Amygdala (tissue), 56 donors: ENCODE measurements at regions not wholly inside any gene's neighbourhood (a gene's known extent, or its start where the extent isn't known, plus 50 kb on each side); places are given as distances from the start of the nearest gene placed in this dataset.

Experiments used
- DNase-seq, 56 donors: peaks; one replicate each; lab custom pipeline; 2025; lab: John Stamatoyannopoulos, UW

- peak in 1 of 56 donors; percentile 2 for DNase-seq
These were observed 368.0 kb upstream of the AGTR1 start for GRCh38 chr3:148329481-148330235.

DNA sequence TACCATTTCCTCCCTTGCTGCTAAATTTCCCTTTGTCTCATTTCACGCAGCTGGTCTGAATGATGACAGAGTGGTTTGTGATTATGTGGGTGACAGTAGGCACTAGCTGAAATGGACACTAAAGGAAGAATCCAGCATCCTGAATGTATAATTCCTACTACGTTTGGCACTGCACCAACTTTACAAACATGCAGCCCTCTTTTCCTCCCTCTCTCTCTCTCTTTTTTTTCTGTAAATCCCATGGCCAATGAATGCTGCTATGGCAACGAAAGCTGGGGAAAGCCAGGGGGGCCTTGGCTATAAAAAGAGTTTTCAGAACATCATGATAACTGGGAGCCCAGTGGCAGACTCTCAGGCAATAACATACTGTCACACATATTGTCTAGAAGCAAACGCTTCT, 367.2 kb upstream of the AGTR1 start:
- peak in 2 of 56 donors; percentile 3 to 15 for DNase-seq

DNA sequence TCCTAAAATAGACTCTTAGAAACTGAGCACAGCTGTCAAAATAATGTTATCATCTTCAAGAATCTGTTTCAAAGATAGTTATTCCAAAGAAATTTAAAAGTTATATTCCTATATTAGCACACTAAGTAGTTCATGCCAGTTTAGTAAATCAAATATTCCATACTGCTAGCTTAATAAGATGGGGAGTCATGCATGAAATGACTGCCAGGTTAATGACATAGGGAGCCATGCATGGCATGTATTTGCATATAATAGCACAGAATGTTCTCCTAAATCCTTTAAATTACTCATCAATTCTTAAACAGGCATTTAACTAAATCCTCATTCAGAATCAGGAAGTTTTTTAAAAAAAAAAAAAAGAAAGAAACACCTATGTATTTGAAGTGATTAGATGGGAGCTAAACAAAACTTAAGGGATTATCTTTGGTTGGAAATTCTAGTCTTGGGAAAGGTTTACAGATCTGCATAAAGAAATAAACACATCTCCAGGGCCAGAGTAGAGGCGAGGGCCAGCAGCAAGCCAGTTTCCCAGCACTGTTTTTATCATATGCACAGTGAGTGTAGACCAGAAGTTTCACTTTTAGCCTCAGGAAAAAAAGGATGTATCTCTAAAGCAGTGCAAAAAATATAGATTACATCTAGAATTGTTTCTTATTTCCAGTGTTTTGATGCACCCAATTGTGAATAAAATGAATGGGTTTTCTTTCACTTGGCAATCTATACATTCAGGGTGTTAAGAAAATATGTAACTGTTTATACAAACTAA, 366.4 kb upstream of the AGTR1 start:
- no peak for DNase-seq

- DNase-seq: no peak
These were observed 365.2 kb upstream of the AGTR1 start for GRCh38 chr3:148332509-148332908.

- no peak for DNase-seq
These were observed 364.6 kb upstream of the AGTR1 start for GRCh38 chr3:148333091-148333490.

- no peak for DNase-seq
These were observed 362.1 kb upstream of the AGTR1 start for GRCh38 chr3:148335612-148336011.

GRCh38 chr3:148343416-148343815, 354.3 kb upstream of the AGTR1 start:
- no peak for DNase-seq

GRCh38 chr3:148344521-148344920, 353.2 kb upstream of the AGTR1 start:
- no peak for DNase-seq

DNA sequence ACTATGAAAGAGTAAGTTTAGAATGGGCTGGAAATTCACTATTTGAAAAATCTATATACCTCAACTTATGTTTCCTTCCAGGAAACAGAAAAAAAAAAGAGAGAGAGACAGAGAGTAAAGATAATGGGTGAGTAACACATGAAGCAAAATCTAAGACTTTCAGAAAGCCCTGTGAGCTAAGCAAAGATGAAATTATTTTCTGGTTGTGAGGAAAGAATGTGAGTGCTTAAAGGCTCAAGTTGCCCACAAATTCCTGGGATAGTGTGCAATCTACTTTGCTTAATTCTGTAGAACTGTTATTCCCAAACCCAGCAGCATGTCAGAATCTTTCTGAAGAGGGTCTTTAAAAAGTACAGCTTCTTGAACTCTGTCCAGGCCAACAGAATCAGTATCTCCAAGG, 337.7 kb upstream of the AGTR1 start:
- no peak for DNase-seq

DNA sequence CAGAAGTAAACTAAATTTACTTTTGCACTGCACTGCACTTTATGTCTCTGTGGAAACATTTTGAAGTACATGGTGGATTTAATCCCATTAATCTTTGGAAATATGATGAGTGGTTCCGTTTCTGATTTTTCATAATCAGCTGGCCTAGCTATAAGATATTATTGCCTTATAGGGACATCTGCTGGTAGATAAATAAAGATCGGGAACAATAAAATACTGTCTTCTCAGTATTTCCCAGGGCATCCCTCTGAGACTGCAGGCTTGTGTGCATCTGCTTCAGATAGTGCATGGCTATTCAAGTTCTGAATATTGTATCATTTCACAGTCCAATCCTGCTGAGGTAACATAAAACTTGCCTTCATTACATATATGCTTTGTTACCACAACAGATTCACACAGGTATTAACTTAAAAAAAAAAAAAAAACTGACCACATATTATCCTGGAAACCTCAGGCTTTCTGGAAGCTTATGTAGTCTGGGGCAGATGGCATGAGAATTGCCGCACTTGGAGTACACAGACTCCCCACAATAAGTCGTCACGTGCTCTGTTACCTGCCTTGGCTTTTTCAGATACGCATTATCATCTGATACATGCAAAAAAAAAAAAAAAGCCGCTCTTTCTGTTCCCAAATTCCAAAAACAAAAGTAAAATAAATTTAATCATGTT, 330.8 kb upstream of the AGTR1 start:
- peak in 4 of 56 donors; percentile 3 to 31 (median 4) for DNase-seq

DNA sequence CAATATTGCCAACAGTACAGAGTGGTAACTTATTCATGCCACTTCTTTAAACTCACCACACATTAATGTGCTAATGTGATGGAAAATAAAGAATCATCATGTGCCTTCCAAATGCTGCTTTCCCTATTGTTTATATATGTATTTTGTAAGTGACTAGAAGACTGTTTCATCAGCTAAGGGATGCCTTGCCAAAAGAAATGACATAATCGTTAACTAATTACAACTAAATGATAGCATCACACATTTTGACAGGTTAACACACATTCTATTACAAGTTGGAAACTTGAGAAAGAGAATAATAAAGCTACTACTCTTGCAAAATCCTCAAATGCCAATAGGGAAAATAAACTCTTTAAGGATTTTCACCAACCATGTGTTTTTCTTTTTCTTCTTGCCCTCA, 329.9 kb upstream of the AGTR1 start:
- no peak for DNase-seq

- no peak for DNase-seq
These were observed 328.3 kb upstream of the AGTR1 start for GRCh38 chr3:148369381-148369780.

- DNase-seq: no peak
These were observed 325.4 kb upstream of the AGTR1 start for GRCh38 chr3:148372206-148372875.

- DNase-seq: no peak
These were observed 323.7 kb upstream of the AGTR1 start for GRCh38 chr3:148373961-148374360.

DNA sequence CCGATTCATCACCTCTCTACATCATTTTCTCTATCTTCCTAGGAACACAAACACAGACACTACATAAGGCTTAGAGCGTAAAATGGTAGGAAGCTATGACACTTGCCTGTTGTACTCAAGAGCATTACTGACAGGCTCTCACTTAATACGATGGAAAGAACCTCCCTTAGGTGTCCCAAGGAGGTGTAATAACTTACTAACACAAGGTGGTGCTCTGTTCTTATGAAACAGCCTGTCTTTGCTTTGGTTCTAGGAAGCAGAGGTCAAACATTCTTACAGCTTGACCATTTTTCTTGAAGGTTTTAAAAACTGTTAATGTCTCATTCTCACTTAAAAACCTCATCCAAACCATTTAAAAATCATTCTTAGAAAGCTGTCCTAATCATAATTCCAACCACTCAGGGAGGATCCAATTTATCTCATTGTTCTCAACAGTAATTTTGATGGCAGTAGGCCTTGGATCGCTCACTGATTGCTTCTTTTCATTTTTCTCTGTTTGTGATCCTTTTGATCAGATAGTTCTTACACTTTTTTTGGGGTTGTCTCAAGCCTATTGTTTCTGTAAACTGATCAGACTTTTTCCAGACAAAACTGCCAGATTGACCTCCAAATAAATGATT, 317.8 kb upstream of the AGTR1 start:
- DNase-seq: no peak

DNA sequence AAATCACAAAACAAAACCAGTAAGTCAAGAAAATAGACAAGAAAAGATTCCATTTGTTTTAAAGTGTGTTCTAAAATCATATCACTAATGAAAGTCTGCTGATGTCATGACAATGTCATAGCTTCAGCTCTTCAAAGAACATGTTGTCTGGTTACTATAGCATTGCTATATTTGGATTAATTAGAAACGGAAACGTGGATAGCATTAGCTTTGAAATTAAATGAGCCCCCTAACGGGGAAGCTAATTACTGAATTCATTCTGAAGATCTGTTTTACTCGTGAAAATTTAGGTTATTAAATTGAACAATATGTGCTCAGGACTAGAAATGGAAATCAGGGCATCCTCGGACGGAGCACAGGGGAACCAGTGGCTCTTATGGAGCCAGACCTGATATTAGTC, 316.7 kb upstream of the AGTR1 start:
- no peak for DNase-seq

DNA sequence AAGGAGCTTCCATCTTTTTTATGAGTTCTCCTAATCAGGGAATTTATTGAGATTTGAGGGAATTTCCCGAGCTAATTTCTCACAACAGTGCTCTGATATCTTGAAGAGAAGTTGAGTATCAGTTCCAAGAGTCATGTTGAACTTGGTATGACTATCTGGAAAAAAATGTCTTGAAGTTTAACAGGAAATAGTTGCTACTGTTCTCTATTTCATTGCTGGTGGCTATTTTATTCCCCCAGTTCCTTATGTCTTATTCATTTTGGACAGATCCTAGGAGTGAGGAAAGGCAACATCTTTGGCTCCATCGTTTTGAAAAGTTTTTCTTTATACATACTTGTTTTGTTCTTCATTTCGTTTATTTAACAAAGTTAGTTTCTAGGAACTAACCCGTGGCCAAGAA, 307.8 kb upstream of the AGTR1 start:
- no peak for DNase-seq

- DNase-seq: no peak
These were observed 301.9 kb upstream of the AGTR1 start for GRCh38 chr3:148395821-148396220.

DNA sequence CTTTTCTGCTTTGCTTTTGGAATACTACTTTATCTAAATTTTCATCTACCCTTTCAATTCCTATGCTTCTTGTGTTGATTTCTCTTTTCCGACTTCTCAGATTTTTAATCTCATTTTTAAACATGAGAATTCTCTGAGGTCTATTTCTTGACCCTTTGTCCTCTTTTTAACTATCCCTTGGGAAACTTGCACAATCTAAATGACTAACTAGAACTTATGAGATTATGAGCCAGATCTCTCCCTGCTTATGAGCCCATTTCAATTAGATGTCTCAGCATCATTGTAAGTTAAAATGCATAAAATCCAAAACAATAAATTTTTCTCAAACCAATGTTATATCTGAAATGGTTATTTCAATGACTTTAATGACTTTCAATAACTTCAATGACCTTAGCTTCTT, 296.9 kb upstream of the AGTR1 start:
- no peak for DNase-seq

DNA sequence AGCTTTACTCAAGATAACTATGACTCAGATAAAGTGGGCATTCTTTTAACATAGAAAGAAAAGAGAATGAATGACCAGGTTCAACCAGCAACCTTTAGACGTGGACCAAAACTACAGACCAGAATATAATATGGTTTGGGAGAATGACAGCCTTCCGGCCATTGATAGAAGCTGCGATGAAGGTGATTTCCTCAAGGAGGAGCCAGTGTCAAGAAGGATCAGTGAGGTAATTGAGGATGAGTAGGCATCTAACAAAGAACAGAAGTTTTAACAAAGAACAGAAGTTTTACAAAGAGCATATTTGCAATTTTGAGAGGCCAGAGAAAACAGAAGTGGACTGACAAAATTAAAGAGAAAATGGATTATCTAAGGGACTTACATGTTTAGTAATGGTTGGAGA, 289.0 kb upstream of the AGTR1 start:
- DNase-seq: no peak

GRCh38 chr3:148420242-148420641, 277.5 kb upstream of the AGTR1 start:
- DNase-seq: no peak
